GM06990 (cell line): ENCODE measurements at regions not wholly inside any gene's neighbourhood (a gene's known extent, or its start where the extent isn't known, plus 50 kb on each side); places are given as distances from the start of the nearest gene placed in this dataset.

Source experiments
- DNase-seq: peaks from one replicate; pipeline ENCODE4 v3.0.0-alpha.2; 2011; ENCODE audit not compliant: insufficient read length; ENCODE audit errors: extremely low read depth
- H3K27me3 ChIP-seq: replicated peaks from 2 replicates; pipeline ENCODE4 v1.6.0; 2011; ENCODE audit warnings: low read length; ENCODE audit not compliant: control insufficient read depth, insufficient read depth
- H3K36me3 ChIP-seq: 2 replicates; pipeline ENCODE4 v1.5.1; 2011; ENCODE audit warnings: low read length; ENCODE audit not compliant: control insufficient read depth, insufficient read depth
- H3K4me3 ChIP-seq: replicated peaks from 2 replicates; pipeline ENCODE4 v1.5.1; 2011; ENCODE audit warnings: low read depth, mild to moderate bottlenecking, control low read depth, low read length
- CTCF ChIP-seq: IDR thresholded peaks from 2 replicates; pipeline ENCODE4 v1.5.1; 2011; ENCODE audit warnings: low read length, control low read depth, mild to moderate bottlenecking, inconsistent platforms; ENCODE audit not compliant: insufficient read depth, poor library complexity, severe bottlenecking

- no peaks in the 10 kb centered on the region for H3K36me3 ChIP-seq
- no peak for TF ChIP-seq CTCF
- no peak overlapping the region for H3K4me3 ChIP-seq
- DNase-seq, result no peak
- H3K27me3 ChIP-seq, result no peaks in the 10 kb centered on the region
These were observed 610.9 kb upstream of the CITED2 start for GRCh38 chr6:139985236-139985815.

GRCh38 chr6:139984317-139984716 lies 609.9 kb upstream of the CITED2 start:
- Histone ChIP-seq H3K4me3 (no peak overlapping the region), H3K27me3 (no peaks in the 10 kb centered on the region), H3K36me3 (no peaks in the 10 kb centered on the region)
- TF ChIP-seq CTCF, result no peak
- DNase-seq, result no peak

GRCh38 chr6:139983555-139984276 lies 609.3 kb upstream of the CITED2 start:
- TF ChIP-seq CTCF, result no peak
- Histone ChIP-seq H3K36me3 (no peaks in the 10 kb centered on the region), H3K27me3 (no peaks in the 10 kb centered on the region), H3K4me3 (no peak overlapping the region)
- no peak for DNase-seq

GRCh38 chr6:139982652-139983295 lies 608.3 kb upstream of the CITED2 start:
- no peak for TF ChIP-seq CTCF
- Histone ChIP-seq H3K27me3 (no peaks in the 10 kb centered on the region), H3K4me3 (no peak overlapping the region), H3K36me3 (no peaks in the 10 kb centered on the region)
- DNase-seq, result no peak

GRCh38 chr6:139982195-139982594 lies 607.7 kb upstream of the CITED2 start:
- no peak overlapping the region for H3K4me3 ChIP-seq

More at GRCh38 chr6:139982195-139982594, 607.7 kb upstream of the CITED2 start:
- no peak for TF ChIP-seq CTCF
- Histone ChIP-seq H3K36me3 (no peaks in the 10 kb centered on the region), H3K27me3 (no peaks in the 10 kb centered on the region)
- DNase-seq, result no peak
